22Rv1 (cell line): ENCODE measurements at regions not wholly inside any gene's neighbourhood (a gene's known extent, or its start where the extent isn't known, plus 50 kb on each side); places are given as distances from the start of the nearest gene placed in this dataset.

Experiments used
- H3K27ac ChIP-seq: fragments of 450-650 bp; 2 replicates; pipeline ENCODE4 v1.5.1; 2017
- CTCF ChIP-seq: fragments of 450-650 bp; IDR thresholded peaks from 2 replicates; pipeline ENCODE4 v1.5.1; 2017; ENCODE audit warnings: mild to moderate bottlenecking
- ZFX ChIP-seq: fragments of 450-650 bp; IDR thresholded peaks from 2 replicates; pipeline ENCODE4 v1.6.1; 2017; ENCODE audit warnings: antibody characterized with exemption, borderline replicate concordance

- TF ChIP-seq ZFX (no peak), CTCF (no peak)
Measured at GRCh38 chr13:103157016-103157415, 90.8 kb upstream of the SLC10A2 start.

GRCh38 chr13:103156346-103156998, 90.3 kb upstream of the SLC10A2 start:
- H3K27ac ChIP-seq: no peak overlapping the region
- TF ChIP-seq ZFX (no peak), CTCF (no peak)

More at GRCh38 chr13:103157016-103157415, 90.8 kb upstream of the SLC10A2 start:
- no peak overlapping the region for H3K27ac ChIP-seq

- no peak for TF ChIP-seq ZFX
- TF ChIP-seq CTCF: no peak
Measured at GRCh38 chr13:103153466-103153865, 87.2 kb upstream of the SLC10A2 start.

GRCh38 chr13:103147961-103148360, 81.7 kb upstream of the SLC10A2 start:
- H3K27ac ChIP-seq: no peak overlapping the region
- TF ChIP-seq CTCF (no peak), ZFX (no peak)

More at GRCh38 chr13:103153466-103153865, 87.2 kb upstream of the SLC10A2 start:
- no peak overlapping the region for H3K27ac ChIP-seq

GRCh38 chr13:103145442-103145841, 79.2 kb upstream of the SLC10A2 start:
- TF ChIP-seq ZFX (no peak), CTCF (no peak)
- H3K27ac ChIP-seq: no peak overlapping the region

- H3K27ac ChIP-seq: no peak overlapping the region
- no peak for TF ChIP-seq ZFX
- TF ChIP-seq CTCF: no peak
Measured at GRCh38 chr13:103143432-103143831, 77.2 kb upstream of the SLC10A2 start.

- H3K27ac ChIP-seq: no peak overlapping the region
- no peak for TF ChIP-seq CTCF
- no peak for TF ChIP-seq ZFX
Measured at GRCh38 chr13:103142151-103142550, 75.9 kb upstream of the SLC10A2 start.
